Naive B cell (primary cell): ENCODE measurements at regions not wholly inside any gene's neighbourhood (a gene's known extent, or its start where the extent isn't known, plus 50 kb on each side); places are given as distances from the start of the nearest gene placed in this dataset.
"Not testable (repeated sequence)": the region's sequence is repeated elsewhere in the genome, so short reads cannot be mapped to it uniquely, and the experiment has no call there.

ENCODE experiments used
- ATAC-seq, 2 donors: fragments of 150-1000 bp; cut with Tn5 transposase; 2 replicates each; pipeline ENCODE4 v1.10.0; 2021; ENCODE audit warnings: low read depth in 2 of 2, mild to moderate bottlenecking in 2 of 2, moderate library complexity in 2 of 2
- DNase-seq: peaks from one replicate; pipeline ENCODE4 v3.0.0; 2022
- H3K27ac Mint-ChIP-seq, 6 donors: one replicate each; pipeline ENCODE4 v1.8.0; 2020 to 2022; ENCODE audit warnings: mild to moderate bottlenecking in 6 of 6, mixed read lengths in 6 of 6, moderate library complexity in 5 of 6, inconsistent platforms in 2 of 6
- H3K27me3 Mint-ChIP-seq, 3 donors: one replicate each; pipeline ENCODE4 v1.8.0; 2021 to 2022; ENCODE audit warnings: mixed read lengths in 3 of 3, mild to moderate bottlenecking in 1 of 3
- H3K36me3 Mint-ChIP-seq, 2 donors: one replicate each; pipeline ENCODE4 v1.8.0; 2020 to 2022; ENCODE audit warnings: mixed read lengths in 2 of 2, inconsistent platforms in 1 of 2, mild to moderate bottlenecking in 1 of 2
- H3K4me1 Mint-ChIP-seq, 3 donors: one replicate each; pipeline ENCODE4 v1.8.0; 2020 to 2022; ENCODE audit warnings: mixed read lengths in 3 of 3, inconsistent platforms in 1 of 3, mild to moderate bottlenecking in 1 of 3, moderate library complexity in 1 of 3
- H3K4me3 Mint-ChIP-seq, 8 donors: one replicate each; pipeline ENCODE4 v1.8.0; 2020 to 2022; ENCODE audit warnings: mild to moderate bottlenecking in 8 of 8, mixed read lengths in 8 of 8, moderate library complexity in 8 of 8, inconsistent platforms in 2 of 8
- H3K9me3 Mint-ChIP-seq, 7 donors: one replicate each; pipeline ENCODE4 v1.8.0; 2020 to 2022; ENCODE audit warnings: mixed read lengths in 7 of 7, mild to moderate bottlenecking in 5 of 7, inconsistent platforms in 2 of 7, moderate library complexity in 1 of 7

GRCh38 chr18:51248685-51249084 is 51.2 kb upstream of the MEX3C start:
- peaks cover 0 to 11% (median 8%) of the 10 kb centered on the region in 3 donors for H3K27me3 Mint-ChIP-seq
- no peak overlapping the region for H3K27ac Mint-ChIP-seq
- peaks cover 0 to 4% (median 2%) of the 10 kb centered on the region in 7 donors for H3K9me3 Mint-ChIP-seq

DNA sequence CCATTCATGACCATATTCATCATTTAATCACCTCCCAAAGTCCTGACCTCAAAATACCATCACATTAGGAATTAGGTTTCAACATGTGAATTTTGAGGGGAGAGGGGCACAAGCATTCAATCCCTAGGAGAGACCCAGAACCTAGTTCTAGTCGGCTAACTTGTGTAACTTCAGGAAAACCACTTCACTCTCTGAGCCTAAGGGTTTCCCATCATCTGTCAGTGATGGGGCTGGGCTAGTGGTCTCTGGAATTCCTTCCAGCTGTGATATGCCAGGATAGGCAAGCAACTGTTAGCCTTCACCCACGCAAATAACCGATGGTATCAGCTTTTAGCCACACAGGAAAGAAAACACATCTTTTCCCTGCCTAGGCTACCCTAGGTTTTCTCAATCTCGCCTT is 52.5 kb upstream of the MEX3C start:
- peaks cover 0 to 4% (median 2%) of the 10 kb centered on the region in 7 donors for H3K9me3 Mint-ChIP-seq
- H3K27me3 Mint-ChIP-seq, result peaks cover 0 to 10% (median 6%) of the 10 kb centered on the region in 3 donors
- H3K36me3 Mint-ChIP-seq, result peaks cover 0 to 2% of the 10 kb centered on the region in 2 donors
- H3K4me1 Mint-ChIP-seq, result peaks cover 21 to 29% (median 27%) of the 10 kb centered on the region in 3 donors
- DNase-seq, result no peak
- H3K27ac Mint-ChIP-seq, result peak overlapping the region in 2 of 6 donors; percentile 72 to 80
- H3K4me3 Mint-ChIP-seq, result no peak overlapping the region
- no peak for ATAC-seq

More at GRCh38 chr18:51248685-51249084, 51.2 kb upstream of the MEX3C start:
- ATAC-seq (no peak), DNase-seq (no peak)
- Mint-ChIP-seq H3K4me3 (no peak overlapping the region), H3K4me1 (peaks cover 21 to 25% (median 24%) of the 10 kb centered on the region in 3 donors), H3K36me3 (no peaks in the 10 kb centered on the region)

DNA sequence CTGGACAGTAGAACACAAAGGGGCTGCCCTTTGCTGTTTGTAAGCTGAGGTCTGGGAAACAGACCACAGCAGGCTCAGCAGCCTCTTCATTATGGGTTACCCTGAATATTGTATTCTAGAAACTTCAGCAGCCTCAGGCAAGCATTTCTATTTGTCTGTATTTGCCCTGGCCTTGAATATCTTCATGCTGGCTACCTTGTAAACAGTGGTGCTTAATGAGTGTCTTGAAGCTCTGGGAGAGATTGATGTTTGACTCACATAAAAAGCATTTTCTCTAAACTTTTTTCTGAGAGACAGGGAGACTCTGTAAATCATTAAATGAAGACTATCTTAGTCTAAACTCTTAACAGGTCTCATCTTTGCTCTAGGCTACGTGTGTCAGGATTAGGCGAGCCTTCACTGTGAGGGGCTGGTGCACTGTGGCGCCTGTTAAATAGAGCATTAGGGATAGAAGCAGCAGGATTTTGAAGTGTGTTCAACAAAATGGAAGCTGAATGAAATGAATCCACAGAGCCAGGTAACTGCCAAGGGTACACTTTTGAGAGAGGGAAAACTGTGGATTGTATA is 53.1 kb upstream of the MEX3C start:
- ATAC-seq, result no peak

DNA sequence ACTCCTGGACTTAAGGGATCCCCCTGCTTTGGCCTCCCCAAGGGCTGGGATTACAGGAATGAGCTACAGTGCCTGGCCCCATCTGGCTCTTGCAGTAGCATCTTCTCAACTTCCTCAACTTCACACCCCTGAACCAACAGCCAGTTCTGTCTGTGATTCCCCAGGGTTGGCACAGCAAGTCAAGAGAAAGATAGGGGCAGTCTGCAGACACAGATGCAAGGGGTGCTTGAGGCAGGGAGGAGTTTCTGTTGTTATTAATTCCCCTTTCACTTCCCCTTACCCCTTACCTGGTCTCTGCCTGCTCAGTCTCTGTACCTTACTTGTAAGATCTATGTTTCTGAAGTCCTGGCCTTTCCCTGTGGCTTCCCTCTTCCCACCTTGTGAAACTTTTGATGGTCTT is 54.1 kb upstream of the MEX3C start:
- Mint-ChIP-seq H3K9me3 (peaks cover 0 to 4% (median 2%) of the 10 kb centered on the region in 7 donors), H3K36me3 (peaks cover 0 to 11% of the 10 kb centered on the region in 2 donors), H3K4me3 (peak overlapping the region in 5 of 8 donors; percentile 0 to 77 (median 17)), H3K4me1 (peaks cover 21 to 32% (median 31%) of the 10 kb centered on the region in 3 donors), H3K27me3 (peaks cover 0 to 5% (median 0%) of the 10 kb centered on the region in 3 donors), H3K27ac (peak overlapping the region; percentile 11 to 87 (median 67))
- DNase-seq, result peak; percentile 82
- peak; percentile 99 for ATAC-seq

More for the DNA sequence above, 53.1 kb upstream of the MEX3C start:
- H3K27me3 Mint-ChIP-seq, result peaks cover 0 to 5% (median under 1%) of the 10 kb centered on the region in 3 donors
- peak overlapping the region in 2 of 8 donors; percentile 21 to 35 for H3K4me3 Mint-ChIP-seq
- no peak for DNase-seq
- peak overlapping the region in 4 of 6 donors; percentile 26 to 80 (median 60) for H3K27ac Mint-ChIP-seq
- H3K36me3 Mint-ChIP-seq, result peaks cover 0 to 7% of the 10 kb centered on the region in 2 donors
- H3K9me3 Mint-ChIP-seq, result peaks cover 0 to 4% (median 2%) of the 10 kb centered on the region in 7 donors
- H3K4me1 Mint-ChIP-seq, result peaks cover 21 to 32% (median 31%) of the 10 kb centered on the region in 3 donors

- no peak for ATAC-seq
- H3K4me1 Mint-ChIP-seq, result peaks cover 21 to 31% (median 31%) of the 10 kb centered on the region in 3 donors
- peaks cover 0 to 3% (median 2%) of the 10 kb centered on the region in 7 donors for H3K9me3 Mint-ChIP-seq
- H3K4me3 Mint-ChIP-seq, result no peak overlapping the region
- no peak for DNase-seq
- H3K36me3 Mint-ChIP-seq, result peaks cover 0 to 11% of the 10 kb centered on the region in 2 donors
- peaks cover 0 to 6% (median 0%) of the 10 kb centered on the region in 3 donors for H3K27me3 Mint-ChIP-seq
- no peak overlapping the region for H3K27ac Mint-ChIP-seq
These were observed 56.0 kb upstream of the MEX3C start for GRCh38 chr18:51253476-51253875.

- H3K27me3 Mint-ChIP-seq, result peaks cover 0 to 22% (median 0%) of the 10 kb centered on the region in 3 donors
- peaks cover 0 to 1% (median 0%) of the 10 kb centered on the region in 7 donors for H3K9me3 Mint-ChIP-seq
- peaks cover 16 to 23% (median 21%) of the 10 kb centered on the region in 3 donors for H3K4me1 Mint-ChIP-seq
- no peak overlapping the region for H3K27ac Mint-ChIP-seq
- peaks cover 0 to 11% of the 10 kb centered on the region in 2 donors for H3K36me3 Mint-ChIP-seq
- no peak overlapping the region for H3K4me3 Mint-ChIP-seq
- ATAC-seq (no peak), DNase-seq (no peak)
These were observed 58.2 kb upstream of the MEX3C start for GRCh38 chr18:51255693-51256092.

DNA sequence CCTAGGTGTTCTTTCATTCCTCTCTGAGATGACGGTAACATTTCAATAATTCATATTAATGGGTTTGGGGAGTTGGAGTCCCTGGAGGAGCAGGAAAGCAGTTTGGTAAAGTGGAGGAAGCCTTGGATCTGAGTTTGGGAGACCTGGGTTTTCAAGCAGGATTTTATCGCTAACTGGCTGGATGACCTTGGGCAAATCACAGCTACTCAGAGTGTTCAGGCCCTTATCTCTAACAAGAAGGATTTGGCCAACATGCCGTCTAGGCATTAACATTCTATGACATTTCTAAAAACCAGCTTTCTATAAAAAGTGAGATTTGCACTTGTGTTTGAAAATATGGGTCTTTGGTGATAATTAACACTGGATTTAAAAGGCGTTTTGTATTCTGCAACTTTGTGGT is 59.7 kb upstream of the MEX3C start:
- H3K4me1 Mint-ChIP-seq, result peaks cover 2 to 8% (median 7%) of the 10 kb centered on the region in 3 donors

GRCh38 chr18:51260118-51260517 is 62.6 kb upstream of the MEX3C start:
- peaks cover 0 to 4% (median 3%) of the 10 kb centered on the region in 3 donors for H3K4me1 Mint-ChIP-seq
- no peak overlapping the region for H3K4me3 Mint-ChIP-seq
- no peak overlapping the region for H3K27ac Mint-ChIP-seq
- DNase-seq (no peak), ATAC-seq (no peak)
- peaks cover 0 to 7% of the 10 kb centered on the region in 2 donors for H3K36me3 Mint-ChIP-seq
- peaks cover 15 to 39% (median 21%) of the 10 kb centered on the region in 3 donors for H3K27me3 Mint-ChIP-seq
- peaks cover 0 to 4% (median 2%) of the 10 kb centered on the region in 7 donors for H3K9me3 Mint-ChIP-seq

More for the DNA sequence above, 59.7 kb upstream of the MEX3C start:
- ATAC-seq (no peak), DNase-seq (no peak)
- no peak overlapping the region for H3K4me3 Mint-ChIP-seq
- peaks cover 10 to 32% (median 11%) of the 10 kb centered on the region in 3 donors for H3K27me3 Mint-ChIP-seq
- H3K27ac Mint-ChIP-seq, result peak overlapping the region in 1 of 6 donors; percentile 8
- peaks cover 0 to 1% (median 0%) of the 10 kb centered on the region in 7 donors for H3K9me3 Mint-ChIP-seq
- peaks cover 0 to 11% of the 10 kb centered on the region in 2 donors for H3K36me3 Mint-ChIP-seq

DNA sequence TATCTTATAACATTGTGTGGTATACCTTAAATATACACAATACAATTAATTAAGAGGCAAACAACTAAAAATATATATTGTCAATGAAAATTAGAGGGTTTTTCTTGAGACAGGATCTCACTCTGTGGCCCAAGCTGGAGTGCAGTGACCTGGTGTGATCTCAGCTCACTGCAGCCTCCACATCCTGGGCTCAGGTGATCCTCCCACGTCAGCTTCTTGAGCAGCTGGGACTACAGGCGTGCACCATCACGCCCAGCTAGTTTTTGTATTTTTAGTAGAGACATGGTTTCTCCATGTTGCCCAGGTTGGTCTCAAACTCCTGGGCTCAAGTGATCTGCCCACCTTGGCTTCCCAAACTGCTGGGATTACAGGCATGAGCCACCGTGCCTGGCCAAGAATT is 68.6 kb upstream of the MEX3C start:
- H3K36me3 Mint-ChIP-seq, H3K4me3 Mint-ChIP-seq: not testable (repeated sequence)

DNA sequence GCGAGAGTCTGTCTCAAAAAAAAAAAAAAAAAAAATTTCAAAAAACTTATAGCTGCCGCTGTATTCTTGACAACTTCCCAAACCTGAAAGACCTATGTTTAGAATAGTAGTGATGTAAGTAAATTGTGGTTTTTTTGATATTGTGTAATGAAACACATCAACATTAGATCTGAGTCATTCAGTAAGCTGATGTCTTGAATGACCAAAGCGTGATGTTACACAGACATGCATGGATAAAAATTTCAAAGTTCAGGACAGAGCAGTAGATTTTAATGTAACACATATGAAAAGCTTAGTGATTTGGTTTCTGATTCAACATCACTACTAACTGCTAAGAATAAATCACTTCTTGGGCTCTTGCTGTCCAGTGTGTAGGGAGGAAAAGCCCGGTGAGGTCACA is 69.3 kb upstream of the MEX3C start:
- Mint-ChIP-seq H3K4me3 (no peak overlapping the region), H3K27me3 (peaks cover 8 to 17% (median 15%) of the 10 kb centered on the region in 3 donors), H3K27ac (no peak overlapping the region), H3K4me1 (no peaks in the 10 kb centered on the region), H3K36me3 (no peaks in the 10 kb centered on the region), H3K9me3 (peaks cover 0 to 9% (median 2%) of the 10 kb centered on the region in 7 donors)
- ATAC-seq, result no peak
- no peak for DNase-seq

More for the DNA sequence above, 68.6 kb upstream of the MEX3C start:
- not testable (repeated sequence) for H3K9me3 Mint-ChIP-seq, H3K4me1 Mint-ChIP-seq, H3K27ac Mint-ChIP-seq, ATAC-seq, DNase-seq
- H3K27me3 Mint-ChIP-seq, result peaks cover 15 to 24% (median 21%) of the 10 kb centered on the region in 3 donors

GRCh38 chr18:51273437-51273836 is 76.0 kb upstream of the MEX3C start:
- Mint-ChIP-seq H3K4me3 (no peak overlapping the region), H3K27me3 (peaks cover 0 to 9% (median 6%) of the 10 kb centered on the region in 3 donors), H3K27ac (no peak overlapping the region), H3K4me1 (no peaks in the 10 kb centered on the region), H3K9me3 (peaks cover 0 to 8% (median 0%) of the 10 kb centered on the region in 7 donors), H3K36me3 (no peaks in the 10 kb centered on the region)
- ATAC-seq, result no peak
- no peak for DNase-seq

DNA sequence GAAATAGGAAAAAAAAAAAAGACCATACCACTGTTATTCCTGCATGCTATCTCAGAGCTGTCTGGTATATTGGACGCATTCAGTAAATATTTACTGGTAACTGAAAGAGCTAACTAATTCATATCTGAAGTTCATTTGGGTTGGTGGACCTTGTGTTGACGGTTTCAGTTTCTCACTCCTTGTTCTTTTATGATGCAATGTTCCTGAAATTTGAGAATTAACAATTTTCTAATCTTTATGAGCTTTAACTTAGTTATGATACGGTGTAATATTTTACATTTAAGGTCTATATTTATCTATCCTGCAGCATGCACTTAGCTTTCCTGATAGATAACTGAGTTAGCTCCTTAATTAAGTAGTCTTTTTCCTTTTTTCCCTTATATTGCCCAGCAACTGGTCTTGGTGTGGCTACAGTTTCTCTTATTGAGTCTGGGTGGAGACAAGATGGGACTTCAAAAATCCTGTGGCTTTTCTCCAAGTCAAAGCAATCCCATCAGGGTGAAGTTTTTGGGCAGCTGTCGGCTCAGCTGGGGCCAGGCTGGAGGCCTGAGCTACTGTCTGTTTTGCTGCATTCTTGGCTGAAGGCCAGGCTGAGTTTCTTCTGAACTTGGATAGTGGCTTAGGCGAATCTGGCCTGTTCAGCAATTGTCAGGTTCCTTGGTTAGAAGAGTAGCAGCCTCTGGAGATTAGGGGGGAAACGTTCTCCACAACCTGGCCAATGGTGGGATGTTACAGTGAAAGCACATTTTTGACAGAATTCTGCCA is 78.4 kb upstream of the MEX3C start:
- DNase-seq, result no peak
- Mint-ChIP-seq H3K4me1 (peaks cover 5 to 14% (median 9%) of the 10 kb centered on the region in 3 donors), H3K4me3 (no peak overlapping the region), H3K9me3 (peaks cover 0 to 7% (median 3%) of the 10 kb centered on the region in 7 donors), H3K36me3 (no peaks in the 10 kb centered on the region), H3K27ac (peak overlapping the region in 1 of 6 donors; percentile 9), H3K27me3 (peaks cover 3 to 9% (median 6%) of the 10 kb centered on the region in 3 donors)
- no peak for ATAC-seq

DNA sequence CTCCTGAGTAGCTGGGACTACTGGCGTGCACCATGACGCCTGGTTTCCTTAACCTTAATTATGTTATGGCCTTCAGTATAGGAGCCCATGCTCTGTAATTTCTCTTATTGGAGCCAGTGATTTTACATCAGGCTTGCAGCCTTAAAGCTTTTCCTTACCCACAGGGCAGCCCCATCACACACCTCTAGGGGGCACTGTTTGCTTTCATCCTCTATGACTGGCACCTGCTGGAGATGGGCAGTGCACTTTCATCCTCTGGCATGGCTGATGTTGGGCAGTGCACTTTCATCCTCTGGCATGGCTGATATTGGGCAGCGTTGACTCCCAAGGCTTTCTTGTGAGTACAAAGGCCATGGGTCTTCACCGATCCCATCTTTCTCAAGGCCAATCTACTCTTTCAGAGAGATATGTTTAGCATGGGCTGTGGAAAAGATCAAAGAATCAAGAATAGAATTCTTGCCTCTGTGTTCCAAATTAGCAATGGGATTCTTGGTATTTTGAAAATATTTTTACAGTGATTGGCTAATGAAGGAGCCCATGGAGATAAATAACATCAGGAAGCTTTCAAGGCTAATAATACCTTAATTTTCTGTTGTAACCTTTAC is 80.7 kb upstream of the MEX3C start:
- H3K27ac Mint-ChIP-seq, result peak overlapping the region in 2 of 6 donors; percentile 34 to 46
- H3K36me3 Mint-ChIP-seq, result no peaks in the 10 kb centered on the region
- H3K9me3 Mint-ChIP-seq, result peaks cover 0 to 5% (median 1%) of the 10 kb centered on the region in 7 donors
- H3K27me3 Mint-ChIP-seq, result peaks cover 3 to 9% (median 6%) of the 10 kb centered on the region in 3 donors
- H3K4me1 Mint-ChIP-seq, result peaks cover 5 to 14% (median 9%) of the 10 kb centered on the region in 3 donors
- H3K4me3 Mint-ChIP-seq, result peak overlapping the region in 1 of 8 donors; percentile 78
- no peak for DNase-seq
- no peak for ATAC-seq
